ENCODE measurements at regions not wholly inside any gene's neighbourhood (a gene's known extent, or its start where the extent isn't known, plus 50 kb on each side); places are given as distances from the start of the nearest gene placed in this dataset.

- TF ChIP-seq EZH2 (IDR thresholded peaks at IDR 0.05; ENCODE audit: borderline replicate concordance, low read depth, low read length, severe bottlenecking), result no peak
- TF ChIP-seq, protein P1, sequence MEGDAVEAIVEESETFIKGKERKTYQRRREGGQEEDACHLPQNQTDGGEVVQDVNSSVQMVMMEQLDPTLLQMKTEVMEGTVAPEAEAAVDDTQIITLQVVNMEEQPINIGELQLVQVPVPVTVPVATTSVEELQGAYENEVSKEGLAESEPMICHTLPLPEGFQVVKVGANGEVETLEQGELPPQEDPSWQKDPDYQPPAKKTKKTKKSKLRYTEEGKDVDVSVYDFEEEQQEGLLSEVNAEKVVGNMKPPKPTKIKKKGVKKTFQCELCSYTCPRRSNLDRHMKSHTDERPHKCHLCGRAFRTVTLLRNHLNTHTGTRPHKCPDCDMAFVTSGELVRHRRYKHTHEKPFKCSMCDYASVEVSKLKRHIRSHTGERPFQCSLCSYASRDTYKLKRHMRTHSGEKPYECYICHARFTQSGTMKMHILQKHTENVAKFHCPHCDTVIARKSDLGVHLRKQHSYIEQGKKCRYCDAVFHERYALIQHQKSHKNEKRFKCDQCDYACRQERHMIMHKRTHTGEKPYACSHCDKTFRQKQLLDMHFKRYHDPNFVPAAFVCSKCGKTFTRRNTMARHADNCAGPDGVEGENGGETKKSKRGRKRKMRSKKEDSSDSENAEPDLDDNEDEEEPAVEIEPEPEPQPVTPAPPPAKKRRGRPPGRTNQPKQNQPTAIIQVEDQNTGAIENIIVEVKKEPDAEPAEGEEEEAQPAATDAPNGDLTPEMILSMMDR (IDR thresholded peaks at IDR 0.05; ENCODE audit: borderline replicate concordance, extremely low read depth, low read length, poor library complexity, severe bottlenecking), result no peak
Observed at GRCh38 chr15:96535148-96535547, 204.6 kb downstream of the NR2F2 start.
